Cardiac muscle cell (in vitro differentiated cells and primary cell): ENCODE measurements at regions not wholly inside any gene's neighbourhood (a gene's known extent, or its start where the extent isn't known, plus 50 kb on each side); places are given as distances from the start of the nearest gene placed in this dataset.

Experiments used
- DNase-seq, 2 donors: peaks; one replicate each; pipeline versions ENCODE4 v3.0.0 to v3.0.0-alpha.2; 2010 to 2017; ENCODE audit warnings: low read depth in 1 of 2, low spot score in 1 of 2
- H3K27ac ChIP-seq: fragments of 200-600 bp; sonication (generic); 2 replicates; pipeline ENCODE4 v1.5.1; 2016
- H3K27me3 ChIP-seq: fragments of 200-600 bp; sonication (generic); 2 replicates; pipeline ENCODE4 v1.6.0; 2016; ENCODE audit warnings: control low read depth
- H3K36me3 ChIP-seq: fragments of 200-600 bp; sonication (generic); 2 replicates; pipeline ENCODE4 v1.5.1; 2016; ENCODE audit warnings: control low read depth
- H3K4me1 ChIP-seq: fragments of 200-600 bp; sonication (generic); 2 replicates; pipeline ENCODE4 v1.8.1; 2017; ENCODE audit warnings: low read depth, mild to moderate bottlenecking, mixed run types
- H3K4me3 ChIP-seq: fragments of 200-600 bp; sonication (generic); 2 replicates; pipeline ENCODE4 v1.5.1; 2016; ENCODE audit warnings: mild to moderate bottlenecking
- H3K9me3 ChIP-seq: fragments of 200-600 bp; sonication (generic); 2 replicates; pipeline ENCODE4 v1.5.1; 2017; ENCODE audit warnings: low read depth, mild to moderate bottlenecking, control low read depth
- CTCF ChIP-seq: IDR thresholded peaks from 2 replicates; pipeline ENCODE4 v1.5.1; 2012; ENCODE audit warnings: low read depth, mild to moderate bottlenecking, low read length

- Histone ChIP-seq H3K27me3 (no peaks in the 10 kb centered on the region), H3K27ac (no peak overlapping the region), H3K9me3 (no peaks in the 10 kb centered on the region), H3K4me3 (no peak overlapping the region), H3K36me3 (no peaks in the 10 kb centered on the region), H3K4me1 (no peaks in the 10 kb centered on the region)
- DNase-seq: no peak
- no peak for TF ChIP-seq CTCF
Observed at GRCh38 chr15:62922514-62922913, 120.0 kb upstream of the TPM1 start.

- H3K4me1 ChIP-seq: peaks cover 12% of the 10 kb centered on the region
- no peaks in the 10 kb centered on the region for H3K27me3 ChIP-seq
- TF ChIP-seq CTCF: no peak
- no peak overlapping the region for H3K27ac ChIP-seq
- H3K9me3 ChIP-seq: no peaks in the 10 kb centered on the region
- DNase-seq: no peak
- H3K4me3 ChIP-seq: no peak overlapping the region
- H3K36me3 ChIP-seq: no peaks in the 10 kb centered on the region
Observed at GRCh38 chr15:62925875-62926274, 116.7 kb upstream of the TPM1 start.

- no peaks in the 10 kb centered on the region for H3K36me3 ChIP-seq
- no peaks in the 10 kb centered on the region for H3K9me3 ChIP-seq
- no peak for DNase-seq
- H3K27me3 ChIP-seq: no peaks in the 10 kb centered on the region
- H3K27ac ChIP-seq: no peak overlapping the region
- H3K4me3 ChIP-seq: no peak overlapping the region
- TF ChIP-seq CTCF: no peak
- H3K4me1 ChIP-seq: peaks cover 12% of the 10 kb centered on the region
Observed at GRCh38 chr15:62927196-62927595, 115.4 kb upstream of the TPM1 start.

- H3K27ac ChIP-seq: peak overlapping the region; percentile 7
- TF ChIP-seq CTCF: no peak
Observed at GRCh38 chr15:62927836-62928235, 114.7 kb upstream of the TPM1 start.

GRCh38 chr15:62928242-62928999 is 114.1 kb upstream of the TPM1 start:
- Histone ChIP-seq H3K27ac (peak overlapping the region; percentile 7), H3K4me3 (no peak overlapping the region), H3K9me3 (no peaks in the 10 kb centered on the region), H3K36me3 (no peaks in the 10 kb centered on the region), H3K27me3 (no peaks in the 10 kb centered on the region), H3K4me1 (peaks cover 12% of the 10 kb centered on the region)
- peak; percentile 26 for TF ChIP-seq CTCF
- DNase-seq: peak; percentile 33 to 93

More at GRCh38 chr15:62927836-62928235, 114.7 kb upstream of the TPM1 start:
- H3K9me3 ChIP-seq: no peaks in the 10 kb centered on the region
- DNase-seq: no peak
- H3K4me1 ChIP-seq: peaks cover 12% of the 10 kb centered on the region
- no peak overlapping the region for H3K4me3 ChIP-seq
- H3K27me3 ChIP-seq: no peaks in the 10 kb centered on the region
- no peaks in the 10 kb centered on the region for H3K36me3 ChIP-seq

- DNase-seq: no peak
- H3K4me3 ChIP-seq: no peak overlapping the region
- H3K9me3 ChIP-seq: no peaks in the 10 kb centered on the region
- peak overlapping the region; percentile 7 for H3K27ac ChIP-seq
- H3K36me3 ChIP-seq: no peaks in the 10 kb centered on the region
- no peaks in the 10 kb centered on the region for H3K27me3 ChIP-seq
- peaks cover 12% of the 10 kb centered on the region for H3K4me1 ChIP-seq
- no peak for TF ChIP-seq CTCF
Observed at GRCh38 chr15:62929000-62929357, 113.6 kb upstream of the TPM1 start.
